Neural cell (in vitro differentiated cells): ENCODE measurements at regions not wholly inside any gene's neighbourhood (a gene's known extent, or its start where the extent isn't known, plus 50 kb on each side); places are given as distances from the start of the nearest gene placed in this dataset.

Experiments
- H2AFZ ChIP-seq: fragments of 200-600, 300-800 bp; sonication (generic), shearing (Covaris generic); 2 replicates; pipeline ENCODE4 v1.6.0; 2014; ENCODE audit warnings: low read depth, mild to moderate bottlenecking, antibody characterized with exemption, low read length, moderate library complexity
- H3F3A ChIP-seq: fragments of 200-600 bp; shearing (Covaris generic); 2 replicates; pipeline ENCODE4 v1.6.1; 2016; ENCODE audit warnings: mild to moderate bottlenecking, moderate library complexity, mixed read lengths, antibody characterized with exemption, low read length; ENCODE audit not compliant: insufficient read depth, poor library complexity, severe bottlenecking
- H3K27ac ChIP-seq: fragments of 200-600, 300-800 bp; sonication (generic), shearing (Covaris generic); 2 replicates; pipeline ENCODE4 v1.5.1; 2014; ENCODE audit warnings: mild to moderate bottlenecking, low read length, moderate library complexity
- H3K27me3 ChIP-seq: fragments of 300-800, 200-600 bp; sonication (generic), shearing (Covaris generic); 2 replicates; pipeline ENCODE4 v1.6.0; 2014; ENCODE audit warnings: mild to moderate bottlenecking, low read depth, low read length, moderate library complexity; ENCODE audit not compliant: insufficient read depth
- H3K36me3 ChIP-seq: fragments of 300-800, 200-600 bp; sonication (generic), shearing (Covaris generic); 2 replicates; pipeline ENCODE4 v1.5.1; 2014; ENCODE audit warnings: mild to moderate bottlenecking, antibody characterized with exemption, low read length, moderate library complexity; ENCODE audit not compliant: insufficient read depth
- H3K4me2 ChIP-seq: fragments of 300-800, 200-600 bp; sonication (generic), shearing (Covaris generic); 2 replicates; pipeline ENCODE4 v1.6.0; 2014; ENCODE audit warnings: mild to moderate bottlenecking, low read length
- H3K4me3 ChIP-seq: fragments of 300-800, 200-600 bp; sonication (generic), shearing (Covaris generic); 2 replicates; pipeline ENCODE4 v1.5.1; 2014; ENCODE audit warnings: mild to moderate bottlenecking, low read length, moderate library complexity
- H3K79me2 ChIP-seq: fragments of 200-600 bp; shearing (Covaris generic); replicated peaks from 2 replicates; pipeline ENCODE4 v1.6.0; 2014; ENCODE audit warnings: mild to moderate bottlenecking, low read length, moderate library complexity; ENCODE audit not compliant: insufficient read depth
- H3K9ac ChIP-seq: fragments of 300-800, 200-600 bp; sonication (generic), shearing (Covaris generic); 2 replicates; pipeline ENCODE4 v1.6.1; 2016; ENCODE audit warnings: mild to moderate bottlenecking, low read length, mixed read lengths
- H3K9me2 ChIP-seq: fragments of 200-600 bp; shearing (Covaris generic); 2 replicates; pipeline ENCODE4 v1.6.1; 2016; ENCODE audit warnings: mild to moderate bottlenecking, low read length, mixed read lengths; ENCODE audit not compliant: insufficient read depth
- H3K9me3 ChIP-seq: fragments of 200-600, 300-800 bp; sonication (generic), shearing (Covaris generic); 2 replicates; pipeline ENCODE4 v1.6.1; 2016; ENCODE audit warnings: mild to moderate bottlenecking, mixed run types, low read length, moderate library complexity, mixed read lengths
- H4K20me1 ChIP-seq: fragments of 200-600 bp; shearing (Covaris generic); 2 replicates; pipeline ENCODE4 v1.6.1; 2016; ENCODE audit warnings: mild to moderate bottlenecking, mixed run types; ENCODE audit not compliant: insufficient read depth
- CTCF ChIP-seq: fragments of 450-650 bp; IDR thresholded peaks from 2 replicates; pipeline ENCODE4 v1.5.1; 2014; ENCODE audit warnings: antibody characterized with exemption, mild to moderate bottlenecking, moderate library complexity; ENCODE audit not compliant: poor library complexity, severe bottlenecking
- EP300 ChIP-seq: fragments of 450-650 bp; conservative IDR thresholded peaks from 2 replicates; pipeline ENCODE4 v1.6.1; 2014; ENCODE audit warnings: antibody characterized with exemption, mild to moderate bottlenecking, moderate library complexity; ENCODE audit not compliant: poor library complexity, severe bottlenecking
- EZH2 ChIP-seq: fragments of 200-600, 300-800 bp; shearing (Covaris generic), sonication (generic); IDR thresholded peaks from 2 replicates; pipeline ENCODE4 v1.6.1; 2014; ENCODE audit warnings: antibody characterized with exemption, low read length, borderline replicate concordance, mild to moderate bottlenecking; ENCODE audit not compliant: insufficient read depth, poor library complexity, severe bottlenecking
- MXI1 ChIP-seq: fragments of 450-650 bp; conservative IDR thresholded peaks from 2 replicates; pipeline ENCODE4 v1.6.1; 2014; ENCODE audit warnings: antibody characterized with exemption, mild to moderate bottlenecking; ENCODE audit not compliant: poor library complexity, severe bottlenecking
- POLR2AphosphoS5 ChIP-seq: IDR thresholded peaks from 2 replicates; pipeline ENCODE4 v1.6.1; 2012
- RAD21 ChIP-seq: fragments of 450-650 bp; conservative IDR thresholded peaks from 2 replicates; pipeline ENCODE4 v1.6.1; 2014; ENCODE audit warnings: antibody characterized with exemption, mild to moderate bottlenecking, moderate library complexity
- REST ChIP-seq: IDR thresholded peaks from 2 replicates; pipeline ENCODE4 v1.6.1; 2012; ENCODE audit warnings: borderline replicate concordance
- SMC3 ChIP-seq: fragments of 450-650 bp; conservative IDR thresholded peaks from 2 replicates; pipeline ENCODE4 v1.6.1; 2014; ENCODE audit warnings: antibody characterized with exemption, mild to moderate bottlenecking, moderate library complexity; ENCODE audit not compliant: poor library complexity
- TAF1 ChIP-seq: IDR thresholded peaks from 2 replicates; pipeline ENCODE4 v1.6.1; 2012; ENCODE audit warnings: low read depth

GRCh38 chr14:48382961-48383360 is 707.6 kb upstream of the MDGA2 start:
- Histone ChIP-seq H3K79me2 (no peaks in the 10 kb centered on the region), H3K4me3 (no peak overlapping the region), H3K36me3 (no peaks in the 10 kb centered on the region), H4K20me1 (no peaks in the 10 kb centered on the region), H2AFZ (no peak overlapping the region), H3K27me3 (no peaks in the 10 kb centered on the region), H3F3A (no peaks in the 10 kb centered on the region), H3K9me3 (no peaks in the 10 kb centered on the region), H3K4me2 (no peak overlapping the region), H3K9ac (no peak overlapping the region), H3K27ac (no peak overlapping the region), H3K9me2 (no peaks in the 10 kb centered on the region)
- TF ChIP-seq CTCF (no peak), REST (no peak), SMC3 (no peak), POLR2AphosphoS5 (no peak), MXI1 (no peak), RAD21 (no peak), EP300 (no peak)

- no peak overlapping the region for H3K4me2 ChIP-seq
- TF ChIP-seq SMC3 (no peak), MXI1 (no peak), EZH2 (no peak), POLR2AphosphoS5 (no peak), RAD21 (no peak), CTCF (no peak), REST (no peak), EP300 (no peak), TAF1 (no peak)
These were observed 703.1 kb upstream of the MDGA2 start for GRCh38 chr14:48378541-48378940.

More at GRCh38 chr14:48378541-48378940, 703.1 kb upstream of the MDGA2 start:
- no peak overlapping the region for H3K9ac ChIP-seq
- no peak overlapping the region for H2AFZ ChIP-seq
- no peaks in the 10 kb centered on the region for H4K20me1 ChIP-seq
- H3K9me2 ChIP-seq = no peaks in the 10 kb centered on the region
- H3K27ac ChIP-seq = no peak overlapping the region
- no peaks in the 10 kb centered on the region for H3K79me2 ChIP-seq
- H3K4me3 ChIP-seq = no peak overlapping the region
- H3F3A ChIP-seq = no peaks in the 10 kb centered on the region
- H3K9me3 ChIP-seq = no peaks in the 10 kb centered on the region
- no peaks in the 10 kb centered on the region for H3K27me3 ChIP-seq
- no peaks in the 10 kb centered on the region for H3K36me3 ChIP-seq
